GM19043 (cell line): ENCODE measurements at regions not wholly inside any gene's neighbourhood (a gene's known extent, or its start where the extent isn't known, plus 50 kb on each side); places are given as distances from the start of the nearest gene placed in this dataset.

Source experiments
- ATAC-seq: cut with Tn5 transposase; IDR thresholded peaks from one replicate; pipeline ENCODE4 v1.9.1; 2021; ENCODE audit warnings: low read depth; ENCODE audit not compliant: unreplicated experiment

DNA sequence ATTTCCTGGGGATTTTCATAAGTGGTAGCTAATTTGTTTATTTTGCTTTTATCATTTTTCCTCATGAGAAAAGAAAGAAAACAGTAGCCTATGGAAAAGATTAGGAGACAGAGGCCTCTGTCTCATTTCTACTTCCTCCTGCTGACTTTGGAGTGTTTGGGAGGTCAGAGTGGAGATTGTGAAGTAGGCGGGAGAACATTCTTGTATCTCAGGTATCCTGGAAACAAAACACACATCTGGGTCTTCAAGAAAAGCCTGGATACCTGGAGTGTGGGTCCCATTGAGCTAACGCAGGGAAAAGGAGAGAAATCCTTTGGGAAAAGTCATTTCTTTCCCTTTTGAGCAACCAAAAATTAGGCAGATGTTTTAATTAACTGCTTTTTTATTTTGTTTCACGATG, 161.5 kb upstream of the DMAC1 start:
- ATAC-seq, result no peak

- no peak for ATAC-seq
Measured at GRCh38 chr9:7960320-7961050, 160.9 kb upstream of the DMAC1 start.

DNA sequence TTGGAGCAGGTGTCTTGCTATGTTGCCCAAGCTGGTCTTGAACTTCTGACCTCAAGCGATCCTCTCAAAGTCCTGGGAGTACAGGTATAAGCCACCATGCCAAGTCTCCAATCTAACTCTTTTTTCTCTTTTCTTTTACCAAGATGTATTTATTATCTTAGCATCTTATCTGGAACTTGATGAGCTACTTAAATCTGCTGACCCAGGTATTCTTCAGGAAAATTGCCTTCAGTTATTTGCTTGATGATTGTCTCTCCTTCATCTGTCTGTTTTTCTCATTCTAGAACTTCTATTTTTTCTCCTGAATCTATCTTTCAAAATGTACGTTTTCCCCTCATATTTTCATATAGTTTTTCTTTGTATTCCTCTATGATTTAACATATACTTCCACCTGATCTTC, 158.2 kb upstream of the DMAC1 start:
- no peak for ATAC-seq

- ATAC-seq, result no peak
Measured at GRCh38 chr9:7947577-7947976, 148.0 kb upstream of the DMAC1 start.

DNA sequence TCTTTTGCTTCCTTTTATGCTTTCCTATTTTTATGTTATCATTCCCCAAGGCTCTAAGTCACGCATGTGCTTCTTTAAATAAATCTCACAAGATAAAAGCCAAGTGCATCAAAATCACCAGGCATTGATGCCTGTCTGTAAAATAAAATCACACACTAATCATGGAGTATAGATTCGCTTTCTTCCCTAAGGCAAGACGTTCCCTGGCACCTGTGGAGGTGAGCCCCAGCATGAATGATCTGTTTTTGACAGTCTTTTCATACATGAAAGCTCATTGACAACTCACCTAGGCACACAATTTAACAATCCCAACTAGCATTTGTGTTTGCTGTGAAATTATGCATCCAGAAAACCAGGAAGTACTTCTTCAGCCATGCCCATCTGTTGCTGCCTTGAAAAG, 146.9 kb upstream of the DMAC1 start:
- no peak for ATAC-seq

DNA sequence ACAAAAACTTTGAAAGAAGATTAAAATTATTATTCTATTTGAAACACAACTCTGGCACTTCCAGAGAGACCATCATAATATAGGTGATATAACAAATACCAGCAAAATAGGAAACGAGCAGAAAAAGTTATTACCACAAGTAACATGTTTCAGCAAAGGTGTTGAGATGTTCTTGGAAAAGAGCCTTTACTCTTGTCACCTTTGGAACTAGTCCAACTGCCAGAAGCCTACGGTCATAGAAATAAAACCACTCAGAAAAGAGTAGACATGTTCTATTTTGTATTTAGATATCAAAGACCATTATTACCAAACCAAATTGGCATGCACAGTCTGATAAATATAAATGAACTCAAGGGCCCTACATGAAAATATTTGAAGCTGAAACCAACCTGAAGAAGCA, 145.0 kb upstream of the DMAC1 start:
- ATAC-seq, result no peak

- no peak for ATAC-seq
Measured at GRCh38 chr9:7937761-7938491, 138.3 kb upstream of the DMAC1 start.

DNA sequence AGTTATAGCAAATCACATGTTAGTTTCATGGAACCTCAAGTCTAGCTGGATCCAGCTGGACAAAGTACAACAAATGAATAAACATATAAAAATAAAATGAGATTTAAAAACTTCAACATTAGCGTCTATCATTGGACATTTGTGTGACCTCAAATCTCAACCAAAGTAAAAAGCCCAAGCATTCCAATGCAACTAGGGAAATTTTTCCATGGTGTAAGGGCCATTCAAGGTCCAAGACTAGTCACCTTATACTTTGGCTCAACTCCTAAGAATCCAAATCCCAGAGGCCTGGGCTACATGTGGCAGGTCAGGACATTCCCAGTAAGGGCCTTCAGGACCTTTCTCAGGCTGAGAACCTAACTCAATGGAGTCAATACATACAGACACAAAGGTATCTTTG, 137.4 kb upstream of the DMAC1 start:
- no peak for ATAC-seq

GRCh38 chr9:7936163-7936562, 136.6 kb upstream of the DMAC1 start:
- peak; percentile 6 for ATAC-seq

DNA sequence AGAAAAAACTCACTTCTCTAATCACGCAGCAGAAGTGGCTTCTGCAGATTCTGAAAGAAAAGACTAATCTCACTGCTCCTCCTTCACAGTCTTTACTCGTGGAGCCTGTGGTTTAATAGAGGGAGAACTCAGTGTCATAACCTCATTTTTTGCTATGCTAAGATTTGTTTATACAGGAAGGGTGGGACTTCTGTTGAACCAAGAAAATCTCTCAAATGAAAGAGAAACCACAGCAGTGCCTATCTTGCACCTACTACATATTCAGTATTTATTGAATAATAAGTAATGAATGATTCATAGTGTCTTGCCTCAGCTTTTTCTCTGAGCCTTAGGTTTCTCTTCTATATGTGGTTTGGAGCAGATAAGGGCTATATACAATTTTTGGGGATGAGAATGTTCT, 136.1 kb upstream of the DMAC1 start:
- ATAC-seq, result peak; percentile 74

- no peak for ATAC-seq
Measured at GRCh38 chr9:7932767-7933166, 133.2 kb upstream of the DMAC1 start.

GRCh38 chr9:7930613-7931012, 131.0 kb upstream of the DMAC1 start:
- no peak for ATAC-seq

GRCh38 chr9:7921545-7922197, 122.1 kb upstream of the DMAC1 start:
- no peak for ATAC-seq

DNA sequence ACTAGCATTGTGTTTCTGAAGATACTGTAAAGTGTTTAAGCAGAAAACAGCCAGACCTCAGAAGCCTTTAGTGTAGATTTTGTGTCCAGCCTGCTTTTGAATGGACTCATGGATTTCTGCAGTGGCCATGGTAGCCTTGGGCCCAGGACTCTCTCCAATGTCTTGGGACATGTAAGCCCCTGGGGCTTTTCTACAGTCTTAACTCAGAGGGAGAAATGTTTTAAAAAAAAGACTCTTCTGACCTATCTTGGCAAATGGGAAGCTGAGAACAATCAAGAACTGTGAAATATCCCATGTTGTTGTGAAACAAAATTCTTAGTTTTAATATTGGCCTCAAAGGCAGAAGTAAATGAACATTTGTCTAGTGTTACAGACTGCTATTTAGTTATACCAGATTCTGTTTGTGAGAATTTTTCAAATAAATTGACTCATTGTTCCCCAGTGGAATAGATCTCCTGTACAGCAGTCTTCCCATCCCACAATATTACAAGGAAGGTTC, 112.5 kb upstream of the DMAC1 start:
- ATAC-seq, result no peak

DNA sequence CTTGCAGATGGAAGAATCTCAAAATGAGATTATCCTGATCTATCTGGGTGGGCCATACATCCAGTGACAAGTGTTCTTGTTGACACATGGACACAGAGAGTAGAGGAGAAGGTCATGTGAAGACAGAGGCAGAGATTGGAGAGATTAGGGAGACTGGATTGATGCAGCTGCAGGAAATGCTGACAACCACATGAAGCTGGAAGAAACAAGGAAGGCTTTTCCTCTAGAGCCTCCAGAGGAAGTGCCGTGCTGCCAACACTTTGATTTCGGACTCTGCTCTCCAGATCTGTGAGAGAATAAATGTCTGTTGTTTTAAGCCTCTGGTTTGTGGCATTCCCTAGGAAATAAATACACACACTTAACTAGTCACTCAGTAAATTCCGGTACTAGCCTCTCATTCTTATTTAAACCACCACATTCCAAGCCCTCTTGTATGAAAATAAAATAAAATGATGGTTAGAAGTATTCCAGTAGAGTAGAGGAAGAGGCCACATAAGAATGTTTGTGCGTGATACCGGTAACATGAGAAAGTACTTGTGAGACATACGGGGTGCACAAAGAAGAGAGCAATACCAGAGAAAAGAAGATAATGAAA, 110.9 kb upstream of the DMAC1 start:
- ATAC-seq, result no peak

DNA sequence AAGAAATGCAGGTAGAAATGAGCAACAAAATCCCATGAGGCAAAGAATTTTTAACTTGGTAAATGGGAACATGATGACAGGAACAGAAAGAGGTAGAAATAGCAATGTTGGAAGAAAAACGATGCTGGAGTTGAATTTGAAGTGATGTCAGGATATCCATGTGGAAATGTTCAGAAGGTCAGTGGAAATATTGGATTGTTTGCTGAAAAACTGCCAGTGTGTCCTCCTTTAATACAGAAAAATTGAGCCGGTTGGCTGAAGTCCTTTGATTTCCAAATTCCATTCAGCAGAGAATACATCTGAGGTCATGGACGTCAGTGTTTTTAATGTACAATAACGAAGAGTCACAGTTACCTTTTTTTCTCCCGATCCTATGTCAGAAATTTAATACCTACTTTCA, 110.0 kb upstream of the DMAC1 start:
- ATAC-seq, result no peak

DNA sequence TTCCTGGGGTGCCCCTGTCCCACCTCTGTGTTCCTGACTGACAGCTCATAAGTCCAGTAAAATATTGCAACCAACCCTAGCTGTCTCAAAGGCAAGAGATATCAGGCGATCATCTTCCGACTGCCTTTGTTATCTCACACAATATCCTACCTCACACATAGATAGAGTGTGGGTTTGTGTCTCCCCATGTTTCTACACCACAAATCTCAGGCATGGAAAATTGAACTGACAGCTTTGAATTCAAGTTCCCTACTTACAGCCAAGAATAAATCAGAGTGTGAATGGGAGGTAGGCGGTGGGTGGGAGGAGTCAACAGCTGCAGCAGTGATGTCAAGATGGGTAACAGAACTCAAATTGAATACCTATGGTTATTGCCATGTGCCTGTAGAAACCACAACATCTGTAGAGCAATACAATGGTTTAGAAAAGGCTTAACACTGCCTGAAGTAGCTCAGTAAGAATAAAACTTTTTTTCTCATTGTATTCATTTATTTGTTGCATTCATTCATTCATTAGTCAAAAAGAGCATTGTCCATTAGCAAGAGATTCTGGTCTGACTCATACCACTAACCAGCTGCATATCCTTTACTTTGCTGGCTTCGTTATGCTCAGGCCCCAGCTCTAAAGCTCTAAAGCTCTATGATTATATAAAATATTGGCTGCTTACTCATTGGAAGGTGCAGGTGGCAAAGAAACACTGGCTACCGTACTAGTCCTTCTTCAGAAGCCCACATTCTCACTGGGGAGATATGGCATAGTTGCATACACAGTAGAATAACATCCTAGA, 108.2 kb upstream of the DMAC1 start:
- ATAC-seq, result no peak

- no peak for ATAC-seq
Measured at GRCh38 chr9:7906783-7907550, 107.4 kb upstream of the DMAC1 start.

DNA sequence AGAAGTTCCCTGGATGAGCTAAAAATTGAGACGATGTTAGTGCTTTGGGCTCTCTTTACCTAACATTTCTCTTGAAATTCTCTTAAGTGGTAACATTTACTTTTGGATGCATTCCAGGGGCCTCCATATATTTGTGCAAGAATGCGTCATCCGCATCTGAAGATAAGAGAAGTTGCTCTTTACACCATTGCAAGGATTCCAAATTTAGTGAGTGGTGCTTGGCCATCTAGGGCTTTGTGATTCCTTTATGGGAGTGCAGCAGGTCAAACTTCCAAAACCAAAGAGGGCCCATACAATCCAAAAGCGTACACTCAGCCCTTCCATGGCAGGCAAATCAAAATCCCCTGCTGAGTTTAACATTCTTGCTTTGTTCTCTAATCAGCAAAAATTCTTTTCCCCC, 102.0 kb upstream of the DMAC1 start:
- ATAC-seq, result no peak

- no peak for ATAC-seq
Measured at GRCh38 chr9:7900541-7900940, 101.0 kb upstream of the DMAC1 start.
